DND-41 (cell line): ENCODE measurements at regions not wholly inside any gene's neighbourhood (a gene's known extent, or its start where the extent isn't known, plus 50 kb on each side); places are given as distances from the start of the nearest gene placed in this dataset.

Experiments used
- ATAC-seq: fragments of 200-7000 bp; cut with Tn5 transposase; 3 replicates; pipeline ENCODE4 v1.9.1; 2021; ENCODE audit warnings: low read depth; ENCODE audit not compliant: insufficient read depth
- DNase-seq: peaks from one replicate; pipeline ENCODE4 v3.0.0-alpha.2; 2020
- H2AFZ ChIP-seq: 2 replicates; pipeline ENCODE4 v1.6.0; 2012; ENCODE audit warnings: low read depth, low read length
- H3K27ac ChIP-seq: 2 replicates; pipeline ENCODE4 v1.5.1; 2012; ENCODE audit warnings: low read length, inconsistent platforms
- H3K27me3 ChIP-seq: fragments of 200-600 bp; sonication (generic); 2 replicates; pipeline ENCODE4 v1.6.0; 2012; ENCODE audit warnings: low read length, mild to moderate bottlenecking, inconsistent platforms; ENCODE audit not compliant: insufficient read depth, poor library complexity
- H3K36me3 ChIP-seq: 2 replicates; pipeline ENCODE4 v1.5.1; 2012; ENCODE audit warnings: low read length, inconsistent platforms; ENCODE audit not compliant: insufficient read depth
- H3K4me1 ChIP-seq: 2 replicates; pipeline ENCODE4 v1.5.1; 2012; ENCODE audit warnings: mild to moderate bottlenecking, low read length; ENCODE audit not compliant: insufficient read depth
- H3K4me2 ChIP-seq: 2 replicates; pipeline ENCODE4 v1.6.0; 2012; ENCODE audit warnings: mild to moderate bottlenecking, moderate library complexity, low read length, inconsistent platforms; ENCODE audit not compliant: insufficient read depth
- H3K4me3 ChIP-seq, 2 experiments: fragments of 200-600 bp in 1 of 2; shearing (Covaris generic) in 1 of 2; 2 replicates each; pipeline ENCODE4 v1.5.1; 2012 to 2016; ENCODE audit warnings: inconsistent platforms in 2 of 2, low read length in 2 of 2, mild to moderate bottlenecking in 2 of 2, low read depth in 1 of 2, moderate library complexity in 1 of 2
- H3K79me2 ChIP-seq: 2 replicates; pipeline ENCODE4 v1.6.0; 2012; ENCODE audit warnings: low read length, inconsistent platforms; ENCODE audit not compliant: insufficient read depth
- H3K9ac ChIP-seq: 2 replicates; pipeline ENCODE4 v1.6.0; 2012; ENCODE audit warnings: low read depth, mild to moderate bottlenecking, inconsistent platforms, low read length, moderate library complexity
- H3K9me3 ChIP-seq: 2 replicates; pipeline ENCODE4 v1.5.1; 2012; ENCODE audit warnings: low read length, moderate library complexity, mild to moderate bottlenecking, inconsistent platforms; ENCODE audit not compliant: insufficient read depth, severe bottlenecking
- H4K20me1 ChIP-seq: 2 replicates; pipeline ENCODE4 v1.6.0; 2012; ENCODE audit warnings: low read length; ENCODE audit not compliant: insufficient read depth
- CTCF ChIP-seq: IDR thresholded peaks from 2 replicates; pipeline ENCODE4 v1.5.1; 2012; ENCODE audit warnings: borderline replicate concordance, low read length, moderate library complexity, mild to moderate bottlenecking; ENCODE audit not compliant: poor library complexity, severe bottlenecking; ENCODE audit errors: extremely low read depth
- EZH2 ChIP-seq: IDR thresholded peaks from 3 replicates; pipeline ENCODE4 v1.6.1; 2012; ENCODE audit warnings: borderline replicate concordance, low read depth, mild to moderate bottlenecking, moderate library complexity, low read length, inconsistent platforms; ENCODE audit not compliant: severe bottlenecking

- Histone ChIP-seq H3K36me3 (no peaks in the 10 kb centered on the region), H3K79me2 (no peaks in the 10 kb centered on the region), H3K4me2 (no peak overlapping the region), H3K4me3 (no peak overlapping the region), H2AFZ (no peak overlapping the region), H3K27me3 (no peaks in the 10 kb centered on the region), H3K9me3 (no peaks in the 10 kb centered on the region), H3K4me1 (no peaks in the 10 kb centered on the region), H4K20me1 (no peaks in the 10 kb centered on the region), H3K27ac (no peak overlapping the region), H3K9ac (no peak overlapping the region)
- DNase-seq (no peak), ATAC-seq (no peak)
- TF ChIP-seq CTCF (no peak), EZH2 (no peak)
Observed at GRCh38 chr4:31573554-31573953, 853.4 kb downstream of the PCDH7 start.

- no peak for ATAC-seq
- TF ChIP-seq CTCF (no peak), EZH2 (no peak)
Observed at GRCh38 chr4:31575504-31575903, 855.3 kb downstream of the PCDH7 start.

DNA sequence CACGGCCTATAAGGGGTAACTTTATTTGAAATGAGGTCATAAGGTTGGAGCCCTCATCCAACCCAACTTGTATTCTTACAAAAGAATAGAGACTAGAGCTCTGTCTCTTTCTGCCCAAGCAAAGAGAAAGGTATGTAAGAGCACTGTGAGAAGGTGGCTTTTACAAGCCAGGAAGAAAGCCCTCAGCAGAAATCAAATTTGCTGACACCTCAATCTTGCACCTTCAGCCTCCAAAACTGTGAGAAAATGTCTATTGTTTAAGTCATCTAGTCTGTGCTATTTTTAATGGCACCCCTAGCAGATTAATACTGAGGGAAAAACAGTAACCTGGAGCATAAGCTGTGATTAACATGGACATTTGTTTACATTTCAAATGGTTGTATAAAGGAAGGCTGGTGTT is 860.7 kb downstream of the PCDH7 start:
- Histone ChIP-seq H4K20me1 (no peaks in the 10 kb centered on the region), H3K4me2 (no peak overlapping the region), H3K79me2 (no peaks in the 10 kb centered on the region), H3K4me3 (no peak overlapping the region), H3K4me1 (no peaks in the 10 kb centered on the region), H2AFZ (no peak overlapping the region), H3K36me3 (no peaks in the 10 kb centered on the region), H3K9me3 (no peaks in the 10 kb centered on the region), H3K9ac (no peak overlapping the region), H3K27me3 (no peaks in the 10 kb centered on the region), H3K27ac (no peak overlapping the region)
- DNase-seq (no peak), ATAC-seq (no peak)
- TF ChIP-seq EZH2, result no peak
- no peak for TF ChIP-seq CTCF

More at GRCh38 chr4:31575504-31575903, 855.3 kb downstream of the PCDH7 start:
- no peaks in the 10 kb centered on the region for H3K4me1 ChIP-seq
- no peaks in the 10 kb centered on the region for H3K27me3 ChIP-seq
- no peak overlapping the region for H3K4me2 ChIP-seq
- H3K27ac ChIP-seq, result no peak overlapping the region
- H3K36me3 ChIP-seq, result no peaks in the 10 kb centered on the region
- DNase-seq, result no peak
- H3K9ac ChIP-seq, result no peak overlapping the region
- H2AFZ ChIP-seq, result no peak overlapping the region
- H3K79me2 ChIP-seq, result no peaks in the 10 kb centered on the region
- H4K20me1 ChIP-seq, result no peaks in the 10 kb centered on the region
- H3K9me3 ChIP-seq, result no peaks in the 10 kb centered on the region
- no peak overlapping the region for H3K4me3 ChIP-seq

DNA sequence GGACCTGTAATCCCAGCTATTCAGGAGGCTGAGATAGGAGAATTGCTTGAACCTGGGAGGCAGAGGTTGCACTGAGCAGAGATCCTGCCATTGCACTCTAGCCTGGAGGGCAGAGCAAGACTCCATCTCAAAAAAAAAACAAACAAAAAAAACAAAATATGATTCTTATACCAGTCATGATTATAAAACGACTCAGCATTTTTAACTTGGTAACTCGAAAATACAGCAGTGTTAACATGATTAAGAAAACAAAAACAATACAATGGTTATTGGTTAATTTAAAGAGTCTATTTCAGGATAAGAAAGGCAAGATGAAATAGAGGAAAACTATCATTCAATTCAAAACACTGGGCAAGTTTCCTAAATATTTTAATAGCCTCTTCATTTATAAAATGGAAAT is 865.3 kb downstream of the PCDH7 start:
- Histone ChIP-seq H3K9me3 (no peaks in the 10 kb centered on the region), H3K9ac (no peak overlapping the region), H3K27ac (no peak overlapping the region), H3K4me3 (no peak overlapping the region), H4K20me1 (no peaks in the 10 kb centered on the region), H3K36me3 (no peaks in the 10 kb centered on the region), H3K4me2 (no peak overlapping the region), H3K79me2 (no peaks in the 10 kb centered on the region), H2AFZ (no peak overlapping the region), H3K4me1 (no peaks in the 10 kb centered on the region), H3K27me3 (no peaks in the 10 kb centered on the region)
- ATAC-seq, result no peak
- DNase-seq, result no peak
- TF ChIP-seq EZH2, result no peak
- TF ChIP-seq CTCF, result no peak
